ENCODE measurements at regions not wholly inside any gene's neighbourhood (a gene's known extent, or its start where the extent isn't known, plus 50 kb on each side); places are given as distances from the start of the nearest gene placed in this dataset.

DNA sequence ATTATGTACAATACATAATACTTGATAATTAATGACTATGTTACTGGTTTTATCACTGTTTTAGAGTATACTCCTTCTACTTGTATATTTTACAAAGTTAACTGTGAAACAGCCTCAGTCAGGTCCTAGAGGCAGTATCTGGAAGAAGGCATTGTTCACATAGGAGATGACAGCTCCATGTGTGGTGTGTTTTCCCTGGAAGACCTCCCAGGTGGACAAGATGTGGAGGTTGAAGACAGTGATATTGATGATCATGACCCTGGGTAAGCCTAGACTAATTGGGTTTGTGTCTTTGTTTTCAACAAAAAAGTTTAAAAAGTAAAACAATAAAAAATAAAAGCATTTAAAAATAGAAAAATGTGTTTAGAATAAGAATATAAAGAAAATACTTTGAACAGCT, 96.4 kb downstream of the TRIB2 start:
- H3K27me3 Mint-ChIP-seq (ENCODE audit: low read depth): no peaks in the 10 kb centered on the region
- no peaks in the 10 kb centered on the region for H3K36me3 Mint-ChIP-seq (ENCODE audit: insufficient read depth in 1 of 3, low read depth in 3 of 3)
- H4K5ac ChIP-seq (ENCODE audit: insufficient read length, low read depth, low read length): no peak overlapping the region
- no peak overlapping the region for H2AFZ ChIP-seq (ENCODE audit: low read length)
- no peak overlapping the region for H3K14ac ChIP-seq (ENCODE audit: insufficient read depth, low read length)
- H3K4ac ChIP-seq (ENCODE audit: low read depth, low read length): no peak overlapping the region
- no peaks in the 10 kb centered on the region for H3K4me1 ChIP-seq (ENCODE audit: insufficient read depth, low read length)
- no peak overlapping the region for H3K18ac ChIP-seq (ENCODE audit: insufficient read length, low read depth, low read length)
- no peak overlapping the region for H2BK120ac ChIP-seq (ENCODE audit: low read depth, low read length, poor library complexity, severe bottlenecking)
- no peaks in the 10 kb centered on the region for H3K9me3 Mint-ChIP-seq
- no peaks in the 10 kb centered on the region for H3K79me2 ChIP-seq (ENCODE audit: insufficient read depth, low read length)
- no peak for TF ChIP-seq CTCF (conservative IDR thresholded peaks at IDR 0.05)
- H2BK20ac ChIP-seq (ENCODE audit: low read depth, low read length, poor library complexity, severe bottlenecking): no peak overlapping the region
- no peaks in the 10 kb centered on the region for H3K79me1 ChIP-seq (ENCODE audit: insufficient read depth, low read depth, low read length, poor library complexity, severe bottlenecking)
- H2BK12ac ChIP-seq (ENCODE audit: insufficient read length, low read depth, low read length): no peak overlapping the region
- no peak overlapping the region for H3K4me2 ChIP-seq (ENCODE audit: insufficient read depth, insufficient read length, low read length)
- no peak overlapping the region for H3K23ac ChIP-seq (ENCODE audit: insufficient read length, low read depth, low read length)
- H4K20me1 ChIP-seq (ENCODE audit: control insufficient read depth, insufficient read depth, insufficient read length): no peaks in the 10 kb centered on the region
- H3K27ac ChIP-seq (ENCODE audit: insufficient read length, low read depth, low read length): no peak overlapping the region
- H2AK5ac ChIP-seq (ENCODE audit: insufficient read length, low read length): no peak overlapping the region
- H4K8ac ChIP-seq (replicated peaks; ENCODE audit: insufficient read length, low read depth, low read length): no peak overlapping the region
- H3K23me2 ChIP-seq (ENCODE audit: insufficient read length, low read depth, low read length, poor library complexity, severe bottlenecking): no peaks in the 10 kb centered on the region
- no peaks in the 10 kb centered on the region for H3K9me3 ChIP-seq (ENCODE audit: control insufficient read depth, low read depth, low read length)
- H3K27me3 ChIP-seq (ENCODE audit: insufficient read depth, low read length): no peaks in the 10 kb centered on the region
- no peak overlapping the region for H3K9ac ChIP-seq (ENCODE audit: extremely low read depth, insufficient read length, low read length)
- no peak overlapping the region for H3K4me3 Mint-ChIP-seq
- no peak overlapping the region for H3T11ph ChIP-seq (ENCODE audit: low read length)
- no peak overlapping the region for H4K91ac ChIP-seq (ENCODE audit: insufficient read length, low read depth, low read length)
- H3K27ac Mint-ChIP-seq: no peak overlapping the region
- H2BK15ac ChIP-seq (ENCODE audit: low read depth, low read length): no peak overlapping the region
- peaks cover 3 to 7% of the 10 kb centered on the region in 2 experiments; a peak in 1 of 4 replicates for H3K4me1 Mint-ChIP-seq
- no peak for DNase-seq
- no peak overlapping the region for H3K56ac ChIP-seq (ENCODE audit: insufficient read length, low read depth, low read length)
- H2BK5ac ChIP-seq (ENCODE audit: insufficient read length, low read length): no peak overlapping the region
